Spleen (tissue), 7 donors: ENCODE measurements at regions not wholly inside any gene's neighbourhood (a gene's known extent, or its start where the extent isn't known, plus 50 kb on each side); places are given as distances from the start of the nearest gene placed in this dataset.
"Not testable (repeated sequence)": the region's sequence is repeated elsewhere in the genome, so short reads cannot be mapped to it uniquely, and the experiment has no call there.

ENCODE experiments used
- POLR2A ChIP-seq, 3 donors: fragments of 450-650 bp; IDR thresholded peaks; one replicate each; pipeline ENCODE4 v1.5.1; 2017; ENCODE audit warnings: antibody characterized with exemption in 3 of 3, mild to moderate bottlenecking in 1 of 3
- TF ChIP-seq, protein P1 (sequence below), 11 experiments: fragments of 200-600 bp in 7 of 11; fragments of 450-650 bp in 4 of 11; sonication (generic) in 4 of 11; IDR thresholded peaks in 8 of 11; conservative IDR thresholded peaks in 3 of 11; 1 replicate in 7 of 11; 2 replicates in 4 of 11; pipeline versions ENCODE4 v1.4.0 to v1.8.0; 2016 to 2021; ENCODE audit warnings: antibody characterized with exemption in 11 of 11, inconsistent platforms in 4 of 11, mild to moderate bottlenecking in 1 of 11
- donor health status: DM: no; HTN: no; CAD: no; lungs with moderate emphysema.
- donor health status: DM: no; HTN: no; CAD: no.
- donor health status: DM: no; HTN: no; CAD: no.

DNA sequence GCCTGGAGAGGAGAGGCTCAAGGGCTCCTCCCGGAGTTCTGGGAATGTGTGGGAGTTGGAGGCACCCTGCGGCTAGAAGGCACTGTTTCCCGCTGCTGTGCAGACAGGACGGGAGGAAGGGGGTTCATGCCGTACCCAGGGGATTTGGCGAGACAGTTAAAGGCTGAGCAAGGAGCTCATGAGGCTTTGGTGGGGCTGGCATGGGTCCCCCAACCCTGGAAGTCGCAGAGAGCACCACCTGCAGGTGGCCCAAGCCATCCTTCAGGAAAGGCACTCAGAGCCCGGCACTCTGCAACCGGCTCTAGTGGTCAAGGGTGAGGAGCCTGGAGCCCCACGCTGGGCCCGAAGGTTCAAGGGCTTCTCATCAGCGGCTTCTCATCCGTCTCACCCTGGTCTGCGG lies 138.2 kb downstream of the NPIPB11 start:
- TF ChIP-seq POLR2A (IDR thresholded peaks at IDR 0.05) = not testable (repeated sequence)
- TF ChIP-seq, protein P1, sequence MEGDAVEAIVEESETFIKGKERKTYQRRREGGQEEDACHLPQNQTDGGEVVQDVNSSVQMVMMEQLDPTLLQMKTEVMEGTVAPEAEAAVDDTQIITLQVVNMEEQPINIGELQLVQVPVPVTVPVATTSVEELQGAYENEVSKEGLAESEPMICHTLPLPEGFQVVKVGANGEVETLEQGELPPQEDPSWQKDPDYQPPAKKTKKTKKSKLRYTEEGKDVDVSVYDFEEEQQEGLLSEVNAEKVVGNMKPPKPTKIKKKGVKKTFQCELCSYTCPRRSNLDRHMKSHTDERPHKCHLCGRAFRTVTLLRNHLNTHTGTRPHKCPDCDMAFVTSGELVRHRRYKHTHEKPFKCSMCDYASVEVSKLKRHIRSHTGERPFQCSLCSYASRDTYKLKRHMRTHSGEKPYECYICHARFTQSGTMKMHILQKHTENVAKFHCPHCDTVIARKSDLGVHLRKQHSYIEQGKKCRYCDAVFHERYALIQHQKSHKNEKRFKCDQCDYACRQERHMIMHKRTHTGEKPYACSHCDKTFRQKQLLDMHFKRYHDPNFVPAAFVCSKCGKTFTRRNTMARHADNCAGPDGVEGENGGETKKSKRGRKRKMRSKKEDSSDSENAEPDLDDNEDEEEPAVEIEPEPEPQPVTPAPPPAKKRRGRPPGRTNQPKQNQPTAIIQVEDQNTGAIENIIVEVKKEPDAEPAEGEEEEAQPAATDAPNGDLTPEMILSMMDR (IDR thresholded peaks at IDR 0.05 in 8 of 11, conservative IDR thresholded peaks at IDR 0.05 in 3 of 11) = not testable (repeated sequence)
